ENCODE measurements at regions not wholly inside any gene's neighbourhood (a gene's known extent, or its start where the extent isn't known, plus 50 kb on each side); places are given as distances from the start of the nearest gene placed in this dataset.

DNA sequence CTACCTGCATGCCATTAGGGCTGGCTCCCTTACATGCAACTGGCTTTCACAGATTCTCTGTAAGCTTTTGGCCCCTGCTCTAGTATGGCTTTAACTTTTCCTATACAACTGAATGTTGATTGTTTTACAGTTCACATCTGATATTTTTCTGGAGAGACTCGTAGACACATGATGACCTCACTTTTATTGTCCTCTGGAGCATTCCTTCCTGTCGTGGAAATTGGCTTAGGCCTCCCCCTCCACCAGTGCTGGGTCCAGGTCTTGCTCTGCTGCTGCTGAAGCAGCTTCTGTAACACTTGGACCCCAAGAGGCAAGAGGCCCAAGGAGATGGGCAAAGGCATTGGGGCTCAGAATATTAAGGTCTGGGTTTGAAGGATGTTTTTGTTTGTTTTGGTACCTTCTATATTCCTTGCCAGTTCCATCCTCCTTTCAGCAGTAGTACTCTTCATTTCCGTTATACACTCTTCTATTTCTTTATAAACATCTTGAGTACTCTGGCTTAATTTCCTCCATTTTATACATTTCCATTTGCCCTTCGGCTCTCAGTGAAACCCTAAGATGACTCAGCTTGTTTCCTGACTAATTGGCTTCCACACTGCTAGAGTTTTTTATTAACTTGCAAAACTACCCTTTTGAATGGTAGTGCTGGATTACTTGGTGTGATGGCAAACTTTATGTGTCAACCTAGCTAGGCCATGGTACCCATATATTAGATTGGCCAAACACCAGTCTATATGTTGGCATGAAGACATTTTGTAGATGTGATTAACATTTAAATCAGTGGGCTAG is 219.8 kb downstream of the CDCA7 start:
- TF ChIP-seq, protein P1, sequence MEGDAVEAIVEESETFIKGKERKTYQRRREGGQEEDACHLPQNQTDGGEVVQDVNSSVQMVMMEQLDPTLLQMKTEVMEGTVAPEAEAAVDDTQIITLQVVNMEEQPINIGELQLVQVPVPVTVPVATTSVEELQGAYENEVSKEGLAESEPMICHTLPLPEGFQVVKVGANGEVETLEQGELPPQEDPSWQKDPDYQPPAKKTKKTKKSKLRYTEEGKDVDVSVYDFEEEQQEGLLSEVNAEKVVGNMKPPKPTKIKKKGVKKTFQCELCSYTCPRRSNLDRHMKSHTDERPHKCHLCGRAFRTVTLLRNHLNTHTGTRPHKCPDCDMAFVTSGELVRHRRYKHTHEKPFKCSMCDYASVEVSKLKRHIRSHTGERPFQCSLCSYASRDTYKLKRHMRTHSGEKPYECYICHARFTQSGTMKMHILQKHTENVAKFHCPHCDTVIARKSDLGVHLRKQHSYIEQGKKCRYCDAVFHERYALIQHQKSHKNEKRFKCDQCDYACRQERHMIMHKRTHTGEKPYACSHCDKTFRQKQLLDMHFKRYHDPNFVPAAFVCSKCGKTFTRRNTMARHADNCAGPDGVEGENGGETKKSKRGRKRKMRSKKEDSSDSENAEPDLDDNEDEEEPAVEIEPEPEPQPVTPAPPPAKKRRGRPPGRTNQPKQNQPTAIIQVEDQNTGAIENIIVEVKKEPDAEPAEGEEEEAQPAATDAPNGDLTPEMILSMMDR (IDR thresholded peaks at IDR 0.05) = no peak
- TF ChIP-seq POLR2A (IDR thresholded peaks at IDR 0.05) = no peak
